Natural killer cell treated with Interleukin-12 subunit alpha and Interleukin-12 subunit beta and Interleukin-15 and Interleukin-18, amount 100 ng/mL, for 72 hours (primary cell): ENCODE measurements at regions not wholly inside any gene's neighbourhood (a gene's known extent, or its start where the extent isn't known, plus 50 kb on each side); places are given as distances from the start of the nearest gene placed in this dataset.

Source experiments
- ATAC-seq, 2 donors: fragments of 150-1000 bp; cut with Tn5 transposase in 1 of 2; sonication (Bioruptor Pico), chemical (Tn5 transposase) in 1 of 2; 2 replicates each; pipeline ENCODE4 v1.10.0; 2021
- DNase-seq: peaks from one replicate; pipeline ENCODE4 v3.0.0; 2022; ENCODE audit warnings: low spot score
- H3K27ac Mint-ChIP-seq, 2 donors: 1 replicate in 1 of 2; 2 replicates in 1 of 2; pipeline ENCODE4 v1.8.0; 2022; ENCODE audit warnings: mixed read lengths in 2 of 2, mild to moderate bottlenecking in 1 of 2, moderate library complexity in 1 of 2
- H3K27me3 Mint-ChIP-seq, 2 donors: 1 replicate in 1 of 2; 2 replicates in 1 of 2; pipeline ENCODE4 v1.8.0; 2022; ENCODE audit warnings: mixed read lengths in 2 of 2
- H3K36me3 Mint-ChIP-seq: one replicate; pipeline ENCODE4 v1.8.0; 2022; ENCODE audit warnings: mixed read lengths
- H3K4me1 Mint-ChIP-seq, 2 donors: 1 replicate in 1 of 2; 2 replicates in 1 of 2; pipeline ENCODE4 v1.8.0; 2022; ENCODE audit warnings: low read depth in 2 of 2, mixed read lengths in 2 of 2, mild to moderate bottlenecking in 1 of 2
- H3K4me3 Mint-ChIP-seq: one replicate; pipeline ENCODE4 v1.8.0; 2022; ENCODE audit warnings: mixed read lengths
- H3K9me3 Mint-ChIP-seq: 2 replicates; pipeline ENCODE4 v1.8.0; 2022; ENCODE audit warnings: mixed read lengths

DNA sequence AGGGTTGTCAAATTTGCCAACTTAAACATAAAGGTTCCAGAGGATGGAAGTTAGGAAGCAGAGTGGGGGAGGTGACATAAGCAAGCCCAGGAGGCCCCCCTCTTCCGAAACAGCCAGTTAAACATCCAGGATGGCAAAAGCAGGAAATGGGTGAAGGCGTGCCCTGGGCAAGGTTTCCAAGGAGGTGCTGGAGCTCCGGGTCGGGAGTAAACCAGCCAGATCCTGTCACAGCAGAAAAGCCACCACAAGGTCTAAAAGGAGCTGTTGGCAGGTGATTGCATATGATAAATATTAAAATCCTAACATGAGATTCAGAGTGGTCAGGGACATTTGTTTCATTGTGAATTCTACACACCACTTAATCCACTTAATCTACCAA lies 572.2 kb upstream of the SALL3 start:
- Mint-ChIP-seq H3K36me3 (no peaks in the 10 kb centered on the region), H3K27ac (no peak overlapping the region), H3K4me1 (peaks cover 0 to 4% of the 10 kb centered on the region in 2 donors), H3K27me3 (peaks cover 12 to 18% of the 10 kb centered on the region in 2 donors), H3K9me3 (no peaks in the 10 kb centered on the region), H3K4me3 (no peak overlapping the region)
- ATAC-seq (no peak), DNase-seq (no peak)

DNA sequence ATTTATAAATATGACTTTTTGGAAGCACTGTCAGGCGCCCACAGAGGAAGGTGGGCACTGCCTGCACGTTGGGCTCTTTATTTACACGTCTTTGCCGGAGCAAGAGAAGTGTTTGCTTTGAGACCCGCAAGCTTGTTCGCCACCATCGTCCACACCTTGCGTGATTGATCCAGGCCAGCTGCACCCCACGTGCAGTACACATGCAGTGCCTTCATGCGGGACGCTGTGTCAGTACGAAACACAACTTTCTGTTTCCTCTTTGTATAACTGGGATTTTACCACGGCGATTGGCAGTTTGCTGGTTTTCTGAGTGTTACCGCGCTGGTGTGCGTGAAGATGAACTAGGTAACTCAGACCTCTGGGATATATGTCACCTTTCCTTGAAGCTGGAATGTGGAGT lies 571.0 kb upstream of the SALL3 start:
- Mint-ChIP-seq H3K36me3 (no peaks in the 10 kb centered on the region), H3K27me3 (peaks cover 12 to 18% of the 10 kb centered on the region in 2 donors), H3K4me3 (no peak overlapping the region), H3K4me1 (peaks cover 0 to 4% of the 10 kb centered on the region in 2 donors), H3K27ac (no peak overlapping the region), H3K9me3 (no peaks in the 10 kb centered on the region)
- DNase-seq (no peak), ATAC-seq (no peak)

DNA sequence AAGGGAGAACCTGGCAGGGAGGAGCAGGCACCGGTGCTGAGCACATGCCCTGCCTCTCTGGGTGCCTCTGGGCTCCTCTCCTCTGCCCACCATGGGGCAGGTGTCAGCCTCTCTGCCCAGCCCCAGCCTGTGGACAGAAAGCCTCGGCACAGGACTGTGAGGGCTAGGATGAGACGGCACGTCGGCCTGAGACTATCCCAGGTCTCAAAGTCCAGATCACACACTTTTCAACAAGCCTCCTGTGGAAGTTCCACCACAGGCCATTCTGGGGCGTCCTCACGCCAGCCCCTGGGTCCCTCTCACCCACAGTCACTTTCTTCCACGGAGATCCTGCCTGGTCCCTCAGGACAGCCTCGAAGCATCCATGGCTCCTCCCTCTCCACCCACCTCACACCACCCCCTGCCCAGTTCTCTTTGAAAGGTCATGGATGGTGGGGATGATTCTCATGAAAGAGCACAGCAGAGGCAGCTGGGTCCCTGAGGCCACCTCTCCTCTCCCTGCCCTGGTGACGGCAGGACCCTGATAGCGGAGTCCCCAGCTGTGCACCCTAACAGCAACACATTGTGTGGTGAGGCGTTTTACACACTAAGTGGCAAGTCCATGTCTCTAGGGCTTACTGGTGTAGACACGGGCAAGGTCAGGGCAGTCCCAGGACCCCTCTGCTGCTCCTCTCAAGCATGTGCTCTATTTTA lies 569.4 kb upstream of the SALL3 start:
- no peak for DNase-seq
- Mint-ChIP-seq H3K9me3 (no peaks in the 10 kb centered on the region), H3K27me3 (peaks cover 16 to 18% of the 10 kb centered on the region in 2 donors), H3K4me1 (peaks cover 0 to 4% of the 10 kb centered on the region in 2 donors), H3K4me3 (no peak overlapping the region), H3K27ac (no peak overlapping the region), H3K36me3 (no peaks in the 10 kb centered on the region)
- peak; percentile 44 to 50 for ATAC-seq

DNA sequence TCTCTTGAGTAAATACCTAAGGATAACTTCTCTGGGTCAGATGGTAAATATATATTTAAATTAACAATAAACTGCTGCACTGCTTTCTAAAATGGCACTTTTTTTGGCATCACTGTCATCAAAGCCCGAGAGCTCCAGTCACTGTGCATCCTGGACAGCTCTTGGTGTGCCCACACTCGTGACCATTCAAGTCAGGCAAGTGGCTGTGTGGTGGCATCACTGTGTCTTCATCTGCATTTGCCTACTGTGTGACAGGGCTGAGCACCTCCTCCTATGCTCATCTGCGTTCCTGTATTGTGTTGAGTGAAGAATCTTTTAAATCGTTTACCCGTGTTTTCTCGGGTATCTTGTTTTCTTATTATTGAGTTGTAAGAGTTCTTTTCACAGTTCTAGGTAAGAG lies 568.1 kb upstream of the SALL3 start:
- H3K36me3 Mint-ChIP-seq, result no peaks in the 10 kb centered on the region
- DNase-seq (no peak), ATAC-seq (no peak)
- peaks cover 0 to 4% of the 10 kb centered on the region in 2 donors for H3K4me1 Mint-ChIP-seq
- H3K9me3 Mint-ChIP-seq, result no peaks in the 10 kb centered on the region
- H3K4me3 Mint-ChIP-seq, result no peak overlapping the region
- no peak overlapping the region for H3K27ac Mint-ChIP-seq
- peaks cover 16 to 18% of the 10 kb centered on the region in 2 donors for H3K27me3 Mint-ChIP-seq

DNA sequence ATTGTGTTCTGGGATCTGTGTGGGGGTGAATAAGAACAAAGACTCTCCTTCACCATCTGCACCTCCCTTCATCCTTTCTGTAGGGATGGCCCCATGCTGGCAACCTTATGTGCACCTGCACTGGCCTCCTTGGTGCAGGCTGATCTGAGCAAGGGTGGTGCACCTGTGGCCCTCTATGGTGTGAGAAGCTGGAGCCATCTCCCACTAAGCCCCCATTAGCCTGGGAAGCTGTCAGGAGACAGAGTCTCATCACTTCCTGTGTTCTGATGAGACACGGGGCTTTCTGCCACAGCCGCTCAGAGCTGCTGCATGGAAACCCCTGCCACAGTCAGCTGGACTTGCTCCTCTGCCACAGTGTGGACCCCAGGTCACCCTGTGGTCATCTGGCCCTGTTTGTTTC lies 565.3 kb upstream of the SALL3 start:
- H3K27me3 Mint-ChIP-seq, result peaks cover 0 to 9% of the 10 kb centered on the region in 2 donors
- no peaks in the 10 kb centered on the region for H3K4me1 Mint-ChIP-seq
- ATAC-seq, result peak in 1 of 2 donors; percentile 9
- no peaks in the 10 kb centered on the region for H3K9me3 Mint-ChIP-seq
- H3K27ac Mint-ChIP-seq, result no peak overlapping the region
- H3K4me3 Mint-ChIP-seq, result no peak overlapping the region
- no peak for DNase-seq
- H3K36me3 Mint-ChIP-seq, result no peaks in the 10 kb centered on the region

DNA sequence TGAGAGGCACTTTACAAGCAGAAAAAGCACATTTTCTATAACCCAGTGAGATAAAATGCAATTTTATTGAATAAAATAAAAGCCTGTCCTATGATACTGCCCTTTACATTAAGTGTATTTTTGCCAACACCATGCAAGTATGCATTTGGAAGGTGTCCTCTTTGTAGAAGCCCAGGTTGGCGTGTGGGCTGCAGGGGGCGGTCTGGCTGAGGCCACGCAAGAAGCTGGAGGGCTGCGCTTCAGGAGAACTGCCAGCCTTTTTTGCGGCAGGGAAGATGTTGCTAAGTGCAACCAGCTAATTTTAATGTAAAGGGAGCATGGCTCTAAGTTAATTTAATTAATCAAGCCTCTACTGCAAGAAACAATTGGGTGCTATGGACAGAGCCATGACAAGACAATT lies 562.8 kb upstream of the SALL3 start:
- Mint-ChIP-seq H3K27ac (no peak overlapping the region), H3K4me3 (no peak overlapping the region), H3K9me3 (no peaks in the 10 kb centered on the region), H3K4me1 (no peaks in the 10 kb centered on the region), H3K36me3 (no peaks in the 10 kb centered on the region), H3K27me3 (peaks cover 0 to 6% of the 10 kb centered on the region in 2 donors)
- DNase-seq (no peak), ATAC-seq (no peak)

DNA sequence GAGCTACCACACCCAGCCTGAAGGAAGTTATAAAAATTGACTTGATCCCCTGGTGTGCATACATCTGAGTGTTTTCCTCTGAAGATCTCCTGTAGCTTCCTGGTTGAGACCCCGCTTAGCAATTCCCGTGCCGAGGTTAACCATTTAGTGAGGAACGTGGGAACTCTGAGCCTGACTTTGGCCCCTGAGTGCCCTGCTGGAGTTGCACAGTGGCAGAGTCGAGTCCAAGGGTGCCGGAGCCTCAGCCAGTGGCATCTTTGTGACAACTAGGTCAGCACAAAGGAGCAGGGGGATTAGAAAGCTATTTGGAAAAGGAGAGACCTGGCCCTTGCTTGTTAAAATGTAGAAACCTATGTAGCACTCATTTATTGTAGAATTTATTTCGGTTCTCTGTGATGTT lies 561.2 kb upstream of the SALL3 start:
- DNase-seq (no peak), ATAC-seq (no peak)
- peaks cover 0 to 6% of the 10 kb centered on the region in 2 donors for H3K27me3 Mint-ChIP-seq
- H3K9me3 Mint-ChIP-seq, result no peaks in the 10 kb centered on the region
- H3K4me1 Mint-ChIP-seq, result no peaks in the 10 kb centered on the region
- H3K27ac Mint-ChIP-seq, result no peak overlapping the region
- H3K36me3 Mint-ChIP-seq, result no peaks in the 10 kb centered on the region
- H3K4me3 Mint-ChIP-seq, result no peak overlapping the region

DNA sequence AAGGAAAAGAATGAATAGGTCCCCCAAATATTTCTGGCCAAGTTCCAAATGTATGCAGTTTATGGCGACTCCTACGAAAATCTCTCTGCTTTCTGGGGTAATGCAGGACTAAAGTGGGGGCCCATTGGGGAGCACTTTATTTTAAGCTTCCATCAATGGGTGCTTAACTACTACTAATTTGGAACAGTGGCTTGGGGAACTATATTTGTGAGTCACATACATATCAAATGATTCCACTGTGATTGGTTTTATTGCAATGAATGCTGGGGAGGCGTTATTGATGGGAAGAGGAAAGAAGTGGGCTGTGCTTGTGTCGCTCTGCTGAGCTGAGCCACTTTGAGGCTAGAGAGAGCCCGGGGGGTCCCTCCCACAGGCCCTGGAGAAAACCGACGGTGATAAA lies 560.4 kb upstream of the SALL3 start:
- ATAC-seq, result no peak

DNA sequence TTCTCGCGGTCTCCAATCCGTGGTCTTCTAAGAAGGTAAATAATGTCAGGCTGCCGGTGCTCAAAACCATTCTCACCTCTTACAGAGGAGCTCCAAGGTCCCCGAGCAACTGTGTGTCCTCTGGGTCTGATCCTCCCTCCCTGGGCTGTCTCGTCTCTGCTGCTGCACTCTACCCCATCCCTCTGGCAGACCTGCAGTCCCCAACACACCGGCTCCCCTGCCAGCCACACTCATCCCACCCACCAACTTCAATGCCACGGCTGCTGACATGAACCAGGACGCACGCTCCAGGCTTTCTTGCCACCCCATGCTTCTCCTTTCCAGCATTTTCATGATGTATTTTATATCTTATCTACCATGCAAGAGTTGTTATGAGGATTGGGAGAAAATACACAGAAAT lies 559.5 kb upstream of the SALL3 start:
- no peaks in the 10 kb centered on the region for H3K9me3 Mint-ChIP-seq
- peaks cover 0 to 5% of the 10 kb centered on the region in 2 donors for H3K27me3 Mint-ChIP-seq
- no peaks in the 10 kb centered on the region for H3K36me3 Mint-ChIP-seq
- H3K27ac Mint-ChIP-seq, result no peak overlapping the region
- no peak for DNase-seq
- no peaks in the 10 kb centered on the region for H3K4me1 Mint-ChIP-seq
- peak in 1 of 2 donors; percentile 20 for ATAC-seq
- H3K4me3 Mint-ChIP-seq, result no peak overlapping the region

More for the DNA sequence above, 560.4 kb upstream of the SALL3 start:
- DNase-seq, result no peak
- H3K4me3 Mint-ChIP-seq, result no peak overlapping the region
- H3K36me3 Mint-ChIP-seq, result no peaks in the 10 kb centered on the region
- H3K27ac Mint-ChIP-seq, result no peak overlapping the region
- no peaks in the 10 kb centered on the region for H3K9me3 Mint-ChIP-seq
- peaks cover 0 to 2% of the 10 kb centered on the region in 2 donors for H3K27me3 Mint-ChIP-seq
- no peaks in the 10 kb centered on the region for H3K4me1 Mint-ChIP-seq

DNA sequence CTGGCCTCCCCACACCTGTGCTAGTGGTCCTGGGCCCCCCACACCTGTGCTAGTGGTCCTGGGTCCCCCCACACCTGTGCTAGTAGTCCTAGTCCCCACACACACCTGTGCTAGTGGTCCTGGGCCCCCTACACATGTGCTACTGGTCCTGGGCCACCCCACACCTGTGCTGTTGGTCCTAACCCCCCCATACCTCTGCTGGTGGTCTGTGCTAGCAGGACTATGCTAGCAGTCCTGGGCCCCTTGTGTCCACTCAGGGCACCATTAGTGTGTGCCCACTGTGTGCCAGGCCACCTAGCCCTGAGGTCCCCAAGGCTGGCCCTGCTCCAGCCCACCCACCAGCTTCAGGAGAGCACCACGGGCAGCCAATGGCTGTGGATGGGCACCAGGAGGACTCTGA lies 558.2 kb upstream of the SALL3 start:
- ATAC-seq, result no peak
- Mint-ChIP-seq H3K27ac (no peak overlapping the region), H3K36me3 (no peaks in the 10 kb centered on the region), H3K27me3 (peaks cover 0 to 5% of the 10 kb centered on the region in 2 donors), H3K4me3 (no peak overlapping the region), H3K4me1 (no peaks in the 10 kb centered on the region), H3K9me3 (no peaks in the 10 kb centered on the region)
- DNase-seq, result no peak

DNA sequence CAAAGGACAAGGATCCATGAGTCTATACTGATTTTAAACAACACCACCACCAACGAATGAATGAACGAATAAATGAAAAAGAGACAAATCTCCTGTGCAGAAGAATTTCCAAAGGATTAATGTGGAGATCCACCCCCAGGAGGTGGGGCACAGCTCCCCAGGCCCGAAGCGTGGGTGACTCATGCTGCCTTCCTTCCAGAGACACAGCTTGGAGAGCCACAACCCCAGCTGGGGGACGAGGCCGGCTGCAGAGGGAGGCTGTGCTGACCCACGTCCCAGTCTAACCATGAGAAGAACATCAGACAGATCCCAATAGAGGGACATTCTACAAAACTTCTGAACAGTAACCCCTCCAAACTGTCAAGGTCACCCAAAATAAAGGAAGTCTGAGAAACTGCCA lies 557.3 kb upstream of the SALL3 start:
- H3K27ac Mint-ChIP-seq, result no peak overlapping the region
- no peak overlapping the region for H3K4me3 Mint-ChIP-seq
- H3K36me3 Mint-ChIP-seq, result no peaks in the 10 kb centered on the region
- H3K4me1 Mint-ChIP-seq, result no peaks in the 10 kb centered on the region
- no peak for DNase-seq
- no peak for ATAC-seq
- no peaks in the 10 kb centered on the region for H3K9me3 Mint-ChIP-seq
- peaks cover 0 to 5% of the 10 kb centered on the region in 2 donors for H3K27me3 Mint-ChIP-seq

DNA sequence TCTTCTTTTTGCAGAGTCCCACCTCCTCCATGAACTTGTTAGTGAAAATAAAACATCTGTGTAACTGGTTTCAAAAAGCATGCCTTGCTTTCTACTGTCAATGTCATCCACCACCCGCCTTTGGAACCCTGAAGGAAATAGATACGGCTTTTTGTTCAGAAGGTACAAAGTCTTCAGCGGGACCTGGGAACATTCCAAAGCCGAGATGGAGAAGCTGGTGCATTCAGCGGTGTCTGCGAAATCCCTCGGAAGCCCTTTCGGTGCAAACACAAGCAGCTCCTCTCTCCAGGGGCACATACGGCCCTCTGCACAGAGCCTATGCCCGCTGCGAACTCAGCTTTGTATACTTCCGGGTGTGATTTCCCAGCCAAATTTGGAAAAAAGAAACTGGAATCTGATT lies 555.8 kb upstream of the SALL3 start:
- H3K36me3 Mint-ChIP-seq, result no peaks in the 10 kb centered on the region
- peaks cover 0 to 3% of the 10 kb centered on the region in 2 donors for H3K27me3 Mint-ChIP-seq
- H3K4me1 Mint-ChIP-seq, result no peaks in the 10 kb centered on the region
- H3K4me3 Mint-ChIP-seq, result no peak overlapping the region
- DNase-seq (no peak), ATAC-seq (no peak)
- no peak overlapping the region for H3K27ac Mint-ChIP-seq
- no peaks in the 10 kb centered on the region for H3K9me3 Mint-ChIP-seq

DNA sequence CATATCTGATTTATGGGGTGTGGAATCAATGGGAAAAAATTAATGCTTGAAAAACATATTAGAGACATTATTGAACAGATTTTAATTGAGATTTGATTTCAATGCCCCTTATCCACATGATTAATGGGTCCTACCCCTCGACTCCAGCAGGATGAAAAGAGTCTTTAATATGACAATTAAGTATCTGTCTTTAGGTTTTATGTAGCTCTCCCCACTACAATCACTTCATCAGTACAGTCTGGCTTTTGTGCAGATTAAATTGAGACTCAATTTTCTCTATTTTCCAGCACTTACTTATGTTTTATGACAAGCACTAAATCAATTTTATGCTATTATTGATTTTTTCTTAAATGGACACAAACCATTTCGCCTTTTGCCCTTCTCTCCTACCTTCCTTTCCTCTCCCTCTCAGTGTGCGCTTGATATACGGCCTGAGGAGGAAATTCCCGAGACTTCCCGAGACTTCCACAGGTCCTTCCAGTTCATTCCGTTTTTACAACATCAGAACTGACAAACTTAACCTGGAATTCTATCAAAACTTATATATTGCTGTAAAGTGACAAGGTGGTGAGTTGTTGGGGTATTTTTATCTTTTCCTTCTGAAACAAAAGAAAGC lies 555.1 kb upstream of the SALL3 start:
- ATAC-seq (no peak), DNase-seq (no peak)
- no peak overlapping the region for H3K27ac Mint-ChIP-seq
- H3K36me3 Mint-ChIP-seq, result no peaks in the 10 kb centered on the region
- no peaks in the 10 kb centered on the region for H3K9me3 Mint-ChIP-seq
- no peaks in the 10 kb centered on the region for H3K4me1 Mint-ChIP-seq
- H3K4me3 Mint-ChIP-seq, result no peak overlapping the region
- peaks cover 0 to 3% of the 10 kb centered on the region in 2 donors for H3K27me3 Mint-ChIP-seq

DNA sequence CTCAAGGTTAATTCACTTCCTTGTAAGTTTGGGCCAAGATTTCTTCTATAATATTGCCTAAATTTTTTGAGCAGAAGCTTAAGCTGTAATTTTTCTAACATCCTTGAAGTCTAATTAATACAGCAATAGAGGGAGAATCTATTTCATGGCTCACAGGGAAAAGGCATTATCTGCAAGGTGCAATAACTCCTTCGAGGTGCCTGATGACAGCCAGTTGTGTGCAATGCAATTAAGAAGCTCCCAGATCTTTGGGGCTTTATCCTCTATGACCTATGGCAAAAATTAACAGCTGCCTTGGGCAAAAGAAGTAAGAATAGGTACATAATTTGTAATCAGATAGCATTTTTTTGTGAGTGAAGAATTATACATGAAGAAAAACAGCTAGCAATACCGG lies 554.6 kb upstream of the SALL3 start:
- no peak for ATAC-seq

More for the DNA sequence above, 554.6 kb upstream of the SALL3 start:
- H3K27me3 Mint-ChIP-seq, result peaks cover 0 to 3% of the 10 kb centered on the region in 2 donors
- no peaks in the 10 kb centered on the region for H3K36me3 Mint-ChIP-seq
- no peaks in the 10 kb centered on the region for H3K9me3 Mint-ChIP-seq
- no peak overlapping the region for H3K4me3 Mint-ChIP-seq
- DNase-seq, result no peak
- H3K27ac Mint-ChIP-seq, result no peak overlapping the region
- no peaks in the 10 kb centered on the region for H3K4me1 Mint-ChIP-seq
